T-cell (primary cell): ENCODE measurements at regions not wholly inside any gene's neighbourhood (a gene's known extent, or its start where the extent isn't known, plus 50 kb on each side); places are given as distances from the start of the nearest gene placed in this dataset.

Experiments used
- ATAC-seq, 4 experiments: fragments of 200-7000 bp in 3 of 4; fragments of 150-1000 bp in 1 of 4; cut with Tn5 transposase; replicated peaks in 1 of 4; 1 replicate in 3 of 4; 2 replicates in 1 of 4; pipeline ENCODE4 v1.10.0; 2021; ENCODE audit warnings: moderate library complexity in 3 of 4, mild to moderate bottlenecking in 2 of 4, moderate number of reproducible peaks in 1 of 4
- CTCF ChIA-PET, 2 donors: fragments of 300-600 bp; sonication (Branson Sonifier 250); formaldehyde crosslinking; loops; one replicate each; lab custom pipeline; 2022; ENCODE audit warnings: antibody characterized with exemption in 2 of 2; lab: Charles Lee
- POLR2A ChIA-PET, 2 donors: fragments of 300-600 bp; sonication (Branson Sonifier 250); formaldehyde crosslinking; loops; one replicate each; lab custom pipeline; 2022; ENCODE audit warnings: antibody characterized with exemption in 2 of 2; lab: Charles Lee
- DNase-seq, 35 experiments: peaks; one replicate each; pipeline versions ENCODE4 v3.0.0 to v3.0.0-alpha.2; 2013 to 2023
- H3K27ac ChIP-seq: one replicate; pipeline ENCODE4 v1.5.1; 2013; ENCODE audit warnings: low read length
- H3K27me3 ChIP-seq, 2 experiments: replicated peaks in 1 of 2; 1 replicate in 1 of 2; 2 replicates in 1 of 2; pipeline versions ENCODE4 v1.6.1 to v1.7.0; 2013; ENCODE audit warnings: low read length in 1 of 2, mixed read lengths in 1 of 2; ENCODE audit not compliant: control insufficient read depth in 2 of 2, insufficient read depth in 2 of 2; ENCODE audit errors: extremely low read depth in 1 of 2
- H3K36me3 ChIP-seq, 2 donors: 1 replicate in 1 of 2; 2 replicates in 1 of 2; pipeline versions ENCODE4 v1.6.1 to v1.7.0; 2013; ENCODE audit warnings: low read length in 1 of 2; ENCODE audit not compliant: control insufficient read depth in 2 of 2, insufficient read depth in 1 of 2; ENCODE audit errors: extremely low read depth in 1 of 2
- H3K4me1 ChIP-seq, 2 experiments: 1 replicate in 1 of 2; 2 replicates in 1 of 2; pipeline versions ENCODE4 v1.6.1 to v1.7.0; 2013; ENCODE audit warnings: low read length in 2 of 2, mixed read lengths in 1 of 2; ENCODE audit not compliant: insufficient read depth in 2 of 2, control insufficient read depth in 1 of 2; ENCODE audit errors: extremely low read depth in 1 of 2
- H3K4me3 ChIP-seq, 2 donors: 1 replicate in 1 of 2; 2 replicates in 1 of 2; pipeline versions ENCODE4 v1.5.1 to v1.7.0; 2013; ENCODE audit warnings: mild to moderate bottlenecking in 2 of 2, low read length in 1 of 2, moderate library complexity in 1 of 2; ENCODE audit not compliant: control insufficient read depth in 1 of 2; ENCODE audit errors: extremely low read depth in 1 of 2
- H3K9me3 ChIP-seq: 2 replicates; pipeline ENCODE4 v1.7.0; 2013
- H3K27ac Mint-ChIP-seq, 2 donors: one replicate each; pipeline ENCODE4 v1.8.0; 2020 to 2021; ENCODE audit warnings: mild to moderate bottlenecking in 2 of 2, mixed read lengths in 2 of 2
- H3K27me3 Mint-ChIP-seq, 2 donors: one replicate each; pipeline ENCODE4 v1.8.0; 2021 to 2022; ENCODE audit warnings: mixed read lengths in 2 of 2
- H3K36me3 Mint-ChIP-seq: one replicate; pipeline ENCODE4 v1.8.0; 2021; ENCODE audit warnings: mixed read lengths
- H3K4me1 Mint-ChIP-seq, 3 donors: one replicate each; pipeline ENCODE4 v1.8.0; 2020 to 2022; ENCODE audit warnings: mixed read lengths in 3 of 3, mild to moderate bottlenecking in 1 of 3
- H3K4me3 Mint-ChIP-seq, 3 donors: one replicate each; pipeline ENCODE4 v1.8.0; 2020 to 2022; ENCODE audit warnings: mild to moderate bottlenecking in 3 of 3, mixed read lengths in 3 of 3, moderate library complexity in 3 of 3
- H3K9me3 Mint-ChIP-seq, 3 donors: one replicate each; pipeline ENCODE4 v1.8.0; 2020 to 2022; ENCODE audit warnings: mixed read lengths in 3 of 3
- whole genome bisulfite sequencing: methylation state at CpG from one replicate; pipeline ENCODE4 v1.1.5; 2013; ENCODE audit warnings: missing lambda C conversion rate; ENCODE audit not compliant: insufficient coverage; 5-methylcytosine and 5-hydroxymethylcytosine counted together

GRCh38 chr13:39274739-39275325, 236.6 kb downstream of the NHLRC3 start:
- Histone ChIP-seq H3K36me3 (no peaks in the 10 kb centered on the region), H3K27ac (no peak overlapping the region), H3K27me3 (peaks cover 0 to 3% of the 10 kb centered on the region in 2 experiments), H3K4me1 (no peaks in the 10 kb centered on the region), H3K4me3 (no peak overlapping the region), H3K9me3 (no peaks in the 10 kb centered on the region)
- POLR2A ChIA-PET = no interaction called here
- H3K27ac Mint-ChIP-seq = no peak overlapping the region
- H3K9me3 Mint-ChIP-seq = no peaks in the 10 kb centered on the region
- peaks cover 5 to 6% of the 10 kb centered on the region in 2 donors for H3K27me3 Mint-ChIP-seq
- CTCF ChIA-PET = no interaction called here
- no peaks in the 10 kb centered on the region for H3K4me1 Mint-ChIP-seq
- ATAC-seq = no peak
- no peaks in the 10 kb centered on the region for H3K36me3 Mint-ChIP-seq
- H3K4me3 Mint-ChIP-seq = no peak overlapping the region
- DNase-seq = no peak
- 66% methylated on average over 3 of the region's 3 CpGs for WGBS

- H3K9me3 ChIP-seq = no peaks in the 10 kb centered on the region
- peaks cover 0 to 5% of the 10 kb centered on the region in 2 experiments for H3K27me3 ChIP-seq
- Mint-ChIP-seq H3K4me3 (no peak overlapping the region), H3K9me3 (no peaks in the 10 kb centered on the region), H3K4me1 (no peaks in the 10 kb centered on the region), H3K27ac (no peak overlapping the region), H3K36me3 (no peaks in the 10 kb centered on the region), H3K27me3 (peaks cover 18 to 19% of the 10 kb centered on the region in 2 donors)
- no peak overlapping the region for H3K27ac ChIP-seq
- DNase-seq (no peak), ATAC-seq (no peak)
- no peaks in the 10 kb centered on the region for H3K36me3 ChIP-seq
- ChIA-PET POLR2A (no interaction called here), CTCF (no interaction called here)
- no peaks in the 10 kb centered on the region for H3K4me1 ChIP-seq
- no CpG with 5 or more reads among the region's 2 CpGs for WGBS
- H3K4me3 ChIP-seq = no peak overlapping the region
Observed at GRCh38 chr13:39279077-39279476, 240.8 kb downstream of the NHLRC3 start.

- Histone ChIP-seq H3K4me3 (no peak overlapping the region), H3K36me3 (no peaks in the 10 kb centered on the region), H3K27ac (no peak overlapping the region), H3K9me3 (no peaks in the 10 kb centered on the region), H3K27me3 (peaks cover 0 to 7% of the 10 kb centered on the region in 2 experiments), H3K4me1 (no peaks in the 10 kb centered on the region)
- ChIA-PET CTCF (no interaction called here), POLR2A (no interaction called here)
- no peaks in the 10 kb centered on the region for H3K36me3 Mint-ChIP-seq
- no CpG with 5 or more reads among the region's 1 CpG for WGBS
- H3K27ac Mint-ChIP-seq = no peak overlapping the region
- no peak overlapping the region for H3K4me3 Mint-ChIP-seq
- DNase-seq = no peak
- peaks cover 21 to 22% of the 10 kb centered on the region in 2 donors for H3K27me3 Mint-ChIP-seq
- peaks cover under 1 to 1% (median under 1%) of the 10 kb centered on the region in 3 donors for H3K9me3 Mint-ChIP-seq
- H3K4me1 Mint-ChIP-seq = no peaks in the 10 kb centered on the region
- no peak for ATAC-seq
Observed at GRCh38 chr13:39281539-39282150, 243.4 kb downstream of the NHLRC3 start.

- ChIA-PET CTCF (no interaction called here), POLR2A (no interaction called here)
- Mint-ChIP-seq H3K4me1 (no peaks in the 10 kb centered on the region), H3K27ac (no peak overlapping the region), H3K36me3 (no peaks in the 10 kb centered on the region), H3K27me3 (peaks cover 21 to 22% of the 10 kb centered on the region in 2 donors), H3K4me3 (no peak overlapping the region), H3K9me3 (peaks cover 7 to 8% (median 8%) of the 10 kb centered on the region in 3 donors)
- no peak overlapping the region for H3K27ac ChIP-seq
- peaks cover 0 to 7% of the 10 kb centered on the region in 2 experiments for H3K27me3 ChIP-seq
- 40% methylated on average over 1 of the region's 4 CpGs for WGBS
- no peaks in the 10 kb centered on the region for H3K36me3 ChIP-seq
- H3K4me3 ChIP-seq = no peak overlapping the region
- DNase-seq = no peak
- no peak for ATAC-seq
- no peaks in the 10 kb centered on the region for H3K9me3 ChIP-seq
- H3K4me1 ChIP-seq = no peaks in the 10 kb centered on the region
Observed at GRCh38 chr13:39282400-39282972, 244.2 kb downstream of the NHLRC3 start.

- Mint-ChIP-seq H3K36me3 (no peaks in the 10 kb centered on the region), H3K27me3 (peaks cover 20 to 25% of the 10 kb centered on the region in 2 donors), H3K4me1 (no peaks in the 10 kb centered on the region), H3K9me3 (peaks cover 10 to 12% (median 11%) of the 10 kb centered on the region in 3 donors), H3K4me3 (no peak overlapping the region), H3K27ac (no peak overlapping the region)
- Histone ChIP-seq H3K36me3 (no peaks in the 10 kb centered on the region), H3K9me3 (no peaks in the 10 kb centered on the region), H3K27me3 (peaks cover 0 to 7% of the 10 kb centered on the region in 2 experiments), H3K27ac (no peak overlapping the region), H3K4me3 (no peak overlapping the region), H3K4me1 (no peaks in the 10 kb centered on the region)
- POLR2A ChIA-PET = no interaction called here
- no peak for DNase-seq
- no peak for ATAC-seq
- WGBS = no CpG with 5 or more reads among the region's 1 CpG
- CTCF ChIA-PET = no interaction called here
Observed at GRCh38 chr13:39283072-39283471, 244.8 kb downstream of the NHLRC3 start.

GRCh38 chr13:39284801-39285388, 246.6 kb downstream of the NHLRC3 start:
- Histone ChIP-seq H3K9me3 (no peaks in the 10 kb centered on the region), H3K27ac (no peak overlapping the region), H3K36me3 (no peaks in the 10 kb centered on the region), H3K4me3 (no peak overlapping the region), H3K27me3 (peaks cover 0 to 3% of the 10 kb centered on the region in 2 experiments), H3K4me1 (no peaks in the 10 kb centered on the region)
- ChIA-PET CTCF (no interaction called here), POLR2A (no interaction called here)
- peaks cover 15 to 24% of the 10 kb centered on the region in 2 donors for H3K27me3 Mint-ChIP-seq
- H3K4me3 Mint-ChIP-seq = no peak overlapping the region
- WGBS = 97% methylated on average over 4 of the region's 8 CpGs
- no peak overlapping the region for H3K27ac Mint-ChIP-seq
- no peaks in the 10 kb centered on the region for H3K4me1 Mint-ChIP-seq
- no peaks in the 10 kb centered on the region for H3K36me3 Mint-ChIP-seq
- ATAC-seq = no peak
- no peak for DNase-seq
- peaks cover 20 to 22% (median 20%) of the 10 kb centered on the region in 3 donors for H3K9me3 Mint-ChIP-seq
